ENCODE measurements at regions not wholly inside any gene's neighbourhood (a gene's known extent, or its start where the extent isn't known, plus 50 kb on each side); places are given as distances from the start of the nearest gene placed in this dataset.

DNA sequence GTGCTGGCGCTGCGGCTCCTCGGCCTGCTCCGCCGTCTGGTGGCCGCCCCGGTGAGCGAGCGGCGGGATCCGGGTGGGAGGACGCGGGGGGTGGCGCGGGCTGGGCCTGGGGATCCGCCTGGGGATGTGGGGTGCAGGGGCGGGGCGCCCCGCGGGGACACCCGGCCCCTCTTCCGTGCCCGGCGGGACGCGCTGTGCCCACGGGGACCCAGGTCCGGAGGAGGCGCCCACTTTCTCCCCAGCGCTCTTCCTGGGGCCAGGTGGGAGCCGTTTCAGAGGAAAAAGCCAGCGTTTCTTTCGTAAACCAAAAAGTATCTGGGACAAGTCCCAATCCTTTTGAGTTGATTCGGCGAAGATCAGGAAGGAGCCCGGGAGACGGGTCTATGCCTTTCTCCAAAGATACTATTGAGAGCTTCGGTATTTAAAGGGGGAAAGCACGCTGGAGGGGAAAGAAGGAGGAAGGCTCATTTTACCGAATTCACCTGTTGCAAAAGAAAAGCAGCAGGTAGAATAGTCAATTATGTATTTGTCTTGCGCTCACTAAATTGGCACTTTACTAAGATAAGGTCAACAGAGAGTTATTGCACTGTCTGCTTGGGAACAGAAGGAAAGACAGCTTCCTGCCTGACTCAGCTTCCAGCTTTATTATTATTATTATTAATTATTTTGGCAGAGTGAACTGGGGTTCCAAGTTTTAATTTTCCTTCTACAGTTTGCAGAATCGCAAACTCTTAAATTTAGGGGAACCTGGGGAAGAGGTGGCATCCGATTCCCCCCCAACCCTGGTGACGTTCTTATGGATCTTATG is 81.5 kb upstream of the CD99 start:
- no peak for TF ChIP-seq EZH2 (IDR thresholded peaks at IDR 0.05; ENCODE audit: insufficient read depth, low read length)
- TF ChIP-seq, protein P1, sequence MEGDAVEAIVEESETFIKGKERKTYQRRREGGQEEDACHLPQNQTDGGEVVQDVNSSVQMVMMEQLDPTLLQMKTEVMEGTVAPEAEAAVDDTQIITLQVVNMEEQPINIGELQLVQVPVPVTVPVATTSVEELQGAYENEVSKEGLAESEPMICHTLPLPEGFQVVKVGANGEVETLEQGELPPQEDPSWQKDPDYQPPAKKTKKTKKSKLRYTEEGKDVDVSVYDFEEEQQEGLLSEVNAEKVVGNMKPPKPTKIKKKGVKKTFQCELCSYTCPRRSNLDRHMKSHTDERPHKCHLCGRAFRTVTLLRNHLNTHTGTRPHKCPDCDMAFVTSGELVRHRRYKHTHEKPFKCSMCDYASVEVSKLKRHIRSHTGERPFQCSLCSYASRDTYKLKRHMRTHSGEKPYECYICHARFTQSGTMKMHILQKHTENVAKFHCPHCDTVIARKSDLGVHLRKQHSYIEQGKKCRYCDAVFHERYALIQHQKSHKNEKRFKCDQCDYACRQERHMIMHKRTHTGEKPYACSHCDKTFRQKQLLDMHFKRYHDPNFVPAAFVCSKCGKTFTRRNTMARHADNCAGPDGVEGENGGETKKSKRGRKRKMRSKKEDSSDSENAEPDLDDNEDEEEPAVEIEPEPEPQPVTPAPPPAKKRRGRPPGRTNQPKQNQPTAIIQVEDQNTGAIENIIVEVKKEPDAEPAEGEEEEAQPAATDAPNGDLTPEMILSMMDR (IDR thresholded peaks at IDR 0.05; ENCODE audit: insufficient read depth, low read depth, low read length): no peak
- H2AFZ ChIP-seq (ENCODE audit: low read depth, low read length): peak overlapping the region; percentile 91
- H3K4me3 ChIP-seq (ENCODE audit: insufficient read depth, low read depth, low read length): peak overlapping the region; percentile 77
- FAIRE-seq: no peak
- no peak overlapping the region for H3K27ac ChIP-seq (ENCODE audit: low read depth, low read length)
- Mint-ChIP-seq H3K4me3 (ENCODE audit: unreplicated experiment) (peak overlapping the region; percentile 89), H3K27me3 (ENCODE audit: low read depth, unreplicated experiment) (no peaks in the 10 kb centered on the region), H3K27ac (ENCODE audit: unreplicated experiment) (peak overlapping the region; percentile 58), H3K36me3 (ENCODE audit: low read depth, unreplicated experiment) (peaks cover 8% of the 10 kb centered on the region), H3K9me3 (ENCODE audit: unreplicated experiment) (peaks cover 4% of the 10 kb centered on the region), H3K4me1 (ENCODE audit: low read depth, unreplicated experiment) (peaks cover 8% of the 10 kb centered on the region)
- peaks cover 18% of the 10 kb centered on the region for H3K79me2 ChIP-seq (ENCODE audit: insufficient read depth, low read length)
- H3K4me2 ChIP-seq (ENCODE audit: low read length): peak overlapping the region; percentile 92
- H3K27me3 ChIP-seq (ENCODE audit: insufficient read depth, low read length): no peaks in the 10 kb centered on the region
- no peaks in the 10 kb centered on the region for H3K36me3 ChIP-seq (ENCODE audit: insufficient read depth, low read length)
- H3K9me3 ChIP-seq (ENCODE audit: insufficient read depth, low read depth, low read length): no peaks in the 10 kb centered on the region
- no peak for DNase-seq (ENCODE audit: low read depth)
- peaks cover 8% of the 10 kb centered on the region for H3K4me1 ChIP-seq (ENCODE audit: insufficient read depth, low read length)
- peak overlapping the region; percentile 88 for H3K9ac ChIP-seq (ENCODE audit: low read length)
- H4K20me1 ChIP-seq (ENCODE audit: insufficient read depth, low read length): peaks cover 9% of the 10 kb centered on the region

DNA sequence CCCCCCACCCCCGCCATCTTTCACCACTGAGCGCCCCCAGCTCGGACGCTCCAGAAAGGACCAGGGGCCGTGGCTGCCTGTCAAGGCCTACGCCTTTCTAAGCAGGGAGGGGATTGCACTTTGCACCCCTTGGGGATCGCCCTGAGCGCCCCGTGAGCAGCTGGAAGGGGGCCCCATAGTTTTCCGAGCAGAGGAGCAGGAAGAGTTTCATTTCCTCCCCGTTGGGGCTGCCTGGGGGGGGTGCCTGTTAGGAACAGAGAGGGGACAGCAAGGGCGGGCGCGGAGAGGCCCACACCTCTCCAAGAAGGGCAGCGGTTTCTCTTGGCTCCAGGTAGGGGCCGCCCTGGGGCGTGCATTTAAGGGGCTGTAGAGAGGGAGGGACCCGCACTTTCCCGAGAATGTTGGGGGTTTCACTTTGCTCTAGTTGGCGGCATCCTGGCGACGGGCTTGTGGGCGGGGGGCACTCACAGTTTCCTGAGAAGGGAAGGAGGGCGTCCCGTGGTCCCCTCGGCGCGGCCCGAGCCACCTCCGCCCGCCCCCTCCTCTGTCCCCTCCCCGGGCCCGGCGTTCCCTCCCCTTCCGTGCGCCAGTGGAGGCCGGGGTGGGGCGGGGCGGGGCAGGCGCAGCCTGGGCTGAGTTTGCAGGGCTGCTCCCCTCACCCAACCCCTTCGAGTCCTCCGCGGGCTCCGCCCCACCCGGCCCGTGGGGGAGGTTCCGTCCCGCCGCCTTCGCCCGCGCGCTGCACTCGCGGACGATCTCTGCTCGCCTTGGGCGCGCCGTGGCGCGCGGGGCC is 82.3 kb upstream of the CD99 start:
- H2AFZ ChIP-seq (ENCODE audit: low read depth, low read length): peak overlapping the region; percentile 91
- Mint-ChIP-seq H3K4me1 (ENCODE audit: low read depth, unreplicated experiment) (peaks cover 6% of the 10 kb centered on the region), H3K27ac (ENCODE audit: unreplicated experiment) (no peak overlapping the region), H3K36me3 (ENCODE audit: low read depth, unreplicated experiment) (peaks cover 8% of the 10 kb centered on the region), H3K27me3 (ENCODE audit: low read depth, unreplicated experiment) (no peaks in the 10 kb centered on the region), H3K9me3 (ENCODE audit: unreplicated experiment) (peaks cover 4% of the 10 kb centered on the region), H3K4me3 (ENCODE audit: unreplicated experiment) (peak overlapping the region; percentile 91)
- H3K36me3 ChIP-seq (ENCODE audit: insufficient read depth, low read length): no peaks in the 10 kb centered on the region
- peaks cover 9% of the 10 kb centered on the region for H4K20me1 ChIP-seq (ENCODE audit: insufficient read depth, low read length)
- peak; percentile 67 for DNase-seq (ENCODE audit: low read depth)
- TF ChIP-seq, protein P1 (IDR thresholded peaks at IDR 0.05; ENCODE audit: insufficient read depth, low read depth, low read length): no peak
- TF ChIP-seq EZH2 (IDR thresholded peaks at IDR 0.05; ENCODE audit: insufficient read depth, low read length): no peak
- H3K27me3 ChIP-seq (ENCODE audit: insufficient read depth, low read length): no peaks in the 10 kb centered on the region
- peak overlapping the region; percentile 77 for H3K4me3 ChIP-seq (ENCODE audit: insufficient read depth, low read depth, low read length)
- H3K9me3 ChIP-seq (ENCODE audit: insufficient read depth, low read depth, low read length): no peaks in the 10 kb centered on the region
- FAIRE-seq: no peak
- peak overlapping the region; percentile 92 for H3K4me2 ChIP-seq (ENCODE audit: low read length)
- H3K4me1 ChIP-seq (ENCODE audit: insufficient read depth, low read length): peaks cover 6% of the 10 kb centered on the region
- H3K27ac ChIP-seq (ENCODE audit: low read depth, low read length): peak overlapping the region; percentile 50
- peak overlapping the region; percentile 88 for H3K9ac ChIP-seq (ENCODE audit: low read length)
- H3K79me2 ChIP-seq (ENCODE audit: insufficient read depth, low read length): peaks cover 18% of the 10 kb centered on the region

Data from astrocyte (in vitro differentiated cells and primary cell).